ENCODE measurements at regions not wholly inside any gene's neighbourhood (a gene's known extent, or its start where the extent isn't known, plus 50 kb on each side); places are given as distances from the start of the nearest gene placed in this dataset.

DNA sequence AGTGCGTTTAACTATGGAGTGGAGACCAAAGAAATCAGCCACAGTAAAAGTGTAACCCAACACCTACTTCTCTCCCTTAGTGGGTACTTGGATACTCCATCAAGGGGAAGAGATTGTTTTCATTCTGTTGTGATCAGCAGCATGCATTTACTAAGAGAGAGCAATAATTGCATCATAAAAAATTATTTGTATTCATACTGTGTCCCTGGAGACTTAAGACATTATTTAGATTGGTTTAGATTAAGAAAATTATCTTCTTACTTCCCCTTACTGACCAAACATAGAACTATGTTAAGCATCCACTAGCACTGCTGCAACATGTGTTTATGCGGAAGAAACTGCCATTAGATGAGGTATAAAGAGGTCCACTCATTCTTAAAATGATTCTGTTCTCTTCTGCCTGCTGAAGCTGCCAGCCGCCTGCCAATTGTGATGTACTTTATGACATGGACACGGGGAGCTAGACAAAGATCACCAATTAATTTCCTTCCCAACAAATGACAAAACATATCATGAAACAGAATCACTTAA is 738.5 kb downstream of the DIAPH3 start (continued):
- TF ChIP-seq ZBTB33 (IDR thresholded peaks at IDR 0.05): no peak

DNA sequence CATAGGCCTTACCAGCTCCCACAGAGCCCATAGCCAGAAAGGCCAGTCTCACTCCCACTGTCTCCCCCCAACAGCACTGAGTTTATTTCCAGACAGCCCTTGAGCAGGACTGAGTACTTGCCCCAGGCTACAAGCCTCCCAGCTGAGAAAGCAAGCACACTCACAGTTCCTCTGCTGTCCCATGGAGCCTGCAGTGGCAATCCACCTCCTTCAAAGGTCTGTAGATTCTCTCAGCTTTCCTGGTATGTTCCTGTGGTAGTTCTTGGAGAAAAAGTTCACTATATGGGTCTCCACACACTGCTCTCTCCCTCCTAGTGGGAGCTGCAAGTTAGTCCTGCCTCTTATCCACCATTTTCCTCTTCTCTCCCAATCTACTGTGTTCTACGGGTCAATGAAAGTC is 728.7 kb downstream of the DIAPH3 start:
- in situ Hi-C loops (cut with MboI): no loop called here
- Histone ChIP-seq H3K4me1 (ENCODE audit: control insufficient read depth, insufficient read depth, low read length) (no peaks in the 10 kb centered on the region), H3K27me3 (replicated peaks in 1 of 2; ENCODE audit: control insufficient read depth in 2 of 2, insufficient read depth in 2 of 2, low read length in 1 of 2) (no peaks in the 10 kb centered on the region), H3K27ac (ENCODE audit: control insufficient read depth, insufficient read depth) (no peak overlapping the region), H3K9ac (ENCODE audit: control insufficient read depth, insufficient read depth, low read length) (no peak overlapping the region), H3K4me2 (ENCODE audit: control insufficient read depth, insufficient read depth) (no peak overlapping the region), H3K79me2 (ENCODE audit: control insufficient read depth, insufficient read depth, low read length) (no peaks in the 10 kb centered on the region), H3K36me3 (ENCODE audit: control insufficient read depth in 2 of 2, insufficient read depth in 2 of 2, low read length in 1 of 2) (no peaks in the 10 kb centered on the region), H2AFZ (ENCODE audit: control insufficient read depth, low read depth, low read length) (no peak overlapping the region), H4K20me1 (ENCODE audit: control insufficient read depth, insufficient read depth) (no peaks in the 10 kb centered on the region), H3K9me3 (replicated peaks; ENCODE audit: control insufficient read depth, insufficient read depth, low read length) (no peaks in the 10 kb centered on the region), H3K4me3 (no peak overlapping the region)
- no peak for ATAC-seq
- ChIA-PET POLR2A (no interaction called here), CTCF (no interaction called here), RAD21 (ENCODE audit: unreplicated experiment) (no interaction called here), SMC1A (ENCODE audit: uncharacterized antibody, unreplicated experiment) (interaction anchor here (0.7 to 0.9 kb wide), 2 partner anchors 117 to 1804 kb away, joined by 3 read pairs; no protein-coding TSS in a partner anchor)
- DNase-seq (ENCODE audit: low read depth, low spot score): no peak
- 0% methylated on average over 1 of the region's 1 CpG for WGBS (ENCODE audit: insufficient coverage, insufficient replicate concordance, low lambda C conversion rate, missing lambda C conversion rate)
- intact Hi-C loops (cut with micrococcal nuclease; ENCODE audit: unreplicated experiment): no loop called here
- no peak for FAIRE-seq
- no TSS peak for BruUV-seq (replicated peaks)
- TF ChIP-seq ZZZ3 (IDR thresholded peaks at IDR 0.05; ENCODE audit: control insufficient read depth, insufficient read length, low read depth) (no peak), BRCA1 (IDR thresholded peaks at IDR 0.05; ENCODE audit: low read depth, low read length) (no peak), FOXM1 (IDR thresholded peaks at IDR 0.05; ENCODE audit: low read depth, low read length) (no peak), HDGF (IDR thresholded peaks at IDR 0.05) (no peak), TCF3 (IDR thresholded peaks at IDR 0.05; ENCODE audit: borderline replicate concordance, insufficient read depth, low read depth, low read length) (no peak), IKZF2 (IDR thresholded peaks at IDR 0.05) (no peak), MYB (IDR thresholded peaks at IDR 0.05; ENCODE audit: borderline replicate concordance, low read depth, low read length) (no peak), ZBTB4 (CRISPR knock-in tag; IDR thresholded peaks at IDR 0.05) (no peak), MEF2B (IDR thresholded peaks at IDR 0.05; ENCODE audit: partially characterized antibody, poor library complexity, severe bottlenecking) (no peak)
- TF ChIP-seq, protein P1, sequence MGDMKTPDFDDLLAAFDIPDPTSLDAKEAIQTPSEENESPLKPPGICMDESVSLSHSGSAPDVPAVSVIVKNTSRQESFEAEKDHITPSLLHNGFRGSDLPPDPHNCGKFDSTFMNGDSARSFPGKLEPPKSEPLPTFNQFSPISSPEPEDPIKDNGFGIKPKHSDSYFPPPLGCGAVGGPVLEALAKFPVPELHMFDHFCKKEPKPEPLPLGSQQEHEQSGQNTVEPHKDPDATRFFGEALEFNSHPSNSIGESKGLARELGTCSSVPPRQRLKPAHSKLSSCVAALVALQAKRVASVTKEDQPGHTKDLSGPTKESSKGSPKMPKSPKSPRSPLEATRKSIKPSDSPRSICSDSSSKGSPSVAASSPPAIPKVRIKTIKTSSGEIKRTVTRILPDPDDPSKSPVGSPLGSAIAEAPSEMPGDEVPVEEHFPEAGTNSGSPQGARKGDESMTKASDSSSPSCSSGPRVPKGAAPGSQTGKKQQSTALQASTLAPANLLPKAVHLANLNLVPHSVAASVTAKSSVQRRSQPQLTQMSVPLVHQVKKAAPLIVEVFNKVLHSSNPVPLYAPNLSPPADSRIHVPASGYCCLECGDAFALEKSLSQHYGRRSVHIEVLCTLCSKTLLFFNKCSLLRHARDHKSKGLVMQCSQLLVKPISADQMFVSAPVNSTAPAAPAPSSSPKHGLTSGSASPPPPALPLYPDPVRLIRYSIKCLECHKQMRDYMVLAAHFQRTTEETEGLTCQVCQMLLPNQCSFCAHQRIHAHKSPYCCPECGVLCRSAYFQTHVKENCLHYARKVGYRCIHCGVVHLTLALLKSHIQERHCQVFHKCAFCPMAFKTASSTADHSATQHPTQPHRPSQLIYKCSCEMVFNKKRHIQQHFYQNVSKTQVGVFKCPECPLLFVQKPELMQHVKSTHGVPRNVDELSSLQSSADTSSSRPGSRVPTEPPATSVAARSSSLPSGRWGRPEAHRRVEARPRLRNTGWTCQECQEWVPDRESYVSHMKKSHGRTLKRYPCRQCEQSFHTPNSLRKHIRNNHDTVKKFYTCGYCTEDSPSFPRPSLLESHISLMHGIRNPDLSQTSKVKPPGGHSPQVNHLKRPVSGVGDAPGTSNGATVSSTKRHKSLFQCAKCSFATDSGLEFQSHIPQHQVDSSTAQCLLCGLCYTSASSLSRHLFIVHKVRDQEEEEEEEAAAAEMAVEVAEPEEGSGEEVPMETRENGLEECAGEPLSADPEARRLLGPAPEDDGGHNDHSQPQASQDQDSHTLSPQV (IDR thresholded peaks at IDR 0.05): no peak
- TF ChIP-seq, protein P2, sequence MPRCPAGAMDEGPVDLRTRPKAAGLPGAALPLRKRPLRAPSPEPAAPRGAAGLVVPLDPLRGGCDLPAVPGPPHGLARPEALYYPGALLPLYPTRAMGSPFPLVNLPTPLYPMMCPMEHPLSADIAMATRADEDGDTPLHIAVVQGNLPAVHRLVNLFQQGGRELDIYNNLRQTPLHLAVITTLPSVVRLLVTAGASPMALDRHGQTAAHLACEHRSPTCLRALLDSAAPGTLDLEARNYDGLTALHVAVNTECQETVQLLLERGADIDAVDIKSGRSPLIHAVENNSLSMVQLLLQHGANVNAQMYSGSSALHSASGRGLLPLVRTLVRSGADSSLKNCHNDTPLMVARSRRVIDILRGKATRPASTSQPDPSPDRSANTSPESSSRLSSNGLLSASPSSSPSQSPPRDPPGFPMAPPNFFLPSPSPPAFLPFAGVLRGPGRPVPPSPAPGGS (IDR thresholded peaks at IDR 0.05; ENCODE audit: borderline replicate concordance, insufficient read depth, low read depth, low read length, poor library complexity, severe bottlenecking): no peak
